Natural killer cell treated with Interleukin-12 subunit alpha and Interleukin-12 subunit beta and Interleukin-15 and Interleukin-18, amount 100 ng/mL, for 72 hours (primary cell): ENCODE measurements at regions not wholly inside any gene's neighbourhood (a gene's known extent, or its start where the extent isn't known, plus 50 kb on each side); places are given as distances from the start of the nearest gene placed in this dataset.

Experiments
- ATAC-seq, 2 donors: fragments of 150-1000 bp; cut with Tn5 transposase in 1 of 2; sonication (Bioruptor Pico), chemical (Tn5 transposase) in 1 of 2; 2 replicates each; pipeline ENCODE4 v1.10.0; 2021
- DNase-seq: peaks from one replicate; pipeline ENCODE4 v3.0.0; 2022; ENCODE audit warnings: low spot score
- H3K27ac Mint-ChIP-seq, 2 donors: 1 replicate in 1 of 2; 2 replicates in 1 of 2; pipeline ENCODE4 v1.8.0; 2022; ENCODE audit warnings: mixed read lengths in 2 of 2, mild to moderate bottlenecking in 1 of 2, moderate library complexity in 1 of 2
- H3K27me3 Mint-ChIP-seq, 2 donors: 1 replicate in 1 of 2; 2 replicates in 1 of 2; pipeline ENCODE4 v1.8.0; 2022; ENCODE audit warnings: mixed read lengths in 2 of 2
- H3K36me3 Mint-ChIP-seq: one replicate; pipeline ENCODE4 v1.8.0; 2022; ENCODE audit warnings: mixed read lengths
- H3K4me1 Mint-ChIP-seq, 2 donors: 1 replicate in 1 of 2; 2 replicates in 1 of 2; pipeline ENCODE4 v1.8.0; 2022; ENCODE audit warnings: low read depth in 2 of 2, mixed read lengths in 2 of 2, mild to moderate bottlenecking in 1 of 2
- H3K4me3 Mint-ChIP-seq: one replicate; pipeline ENCODE4 v1.8.0; 2022; ENCODE audit warnings: mixed read lengths
- H3K9me3 Mint-ChIP-seq: 2 replicates; pipeline ENCODE4 v1.8.0; 2022; ENCODE audit warnings: mixed read lengths

DNA sequence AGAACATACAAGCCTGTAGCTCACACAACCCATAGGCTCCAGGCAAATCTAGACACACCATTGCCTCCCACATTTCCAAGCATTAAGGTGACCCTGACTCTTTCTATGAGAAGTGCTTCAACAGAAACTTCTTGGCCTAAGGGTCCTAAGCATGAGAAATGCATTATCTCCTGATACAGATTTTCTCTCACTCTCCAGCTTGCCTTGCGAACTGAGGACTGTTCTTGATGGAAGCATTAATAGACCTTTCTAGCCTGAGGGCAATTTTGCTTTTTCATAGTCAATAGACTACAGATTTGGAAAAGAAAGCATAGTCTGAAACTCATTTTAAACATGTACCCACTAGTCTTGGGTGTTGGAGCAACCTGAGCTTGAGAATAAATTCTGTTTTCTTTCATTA, 1801.3 kb upstream of the PCDH7 start:
- no peak overlapping the region for H3K4me3 Mint-ChIP-seq
- H3K4me1 Mint-ChIP-seq, result no peaks in the 10 kb centered on the region
- no peak overlapping the region for H3K27ac Mint-ChIP-seq
- H3K36me3 Mint-ChIP-seq, result no peaks in the 10 kb centered on the region
- H3K27me3 Mint-ChIP-seq, result no peaks in the 10 kb centered on the region
- ATAC-seq (no peak), DNase-seq (no peak)
- H3K9me3 Mint-ChIP-seq, result peaks cover 26% of the 10 kb centered on the region

DNA sequence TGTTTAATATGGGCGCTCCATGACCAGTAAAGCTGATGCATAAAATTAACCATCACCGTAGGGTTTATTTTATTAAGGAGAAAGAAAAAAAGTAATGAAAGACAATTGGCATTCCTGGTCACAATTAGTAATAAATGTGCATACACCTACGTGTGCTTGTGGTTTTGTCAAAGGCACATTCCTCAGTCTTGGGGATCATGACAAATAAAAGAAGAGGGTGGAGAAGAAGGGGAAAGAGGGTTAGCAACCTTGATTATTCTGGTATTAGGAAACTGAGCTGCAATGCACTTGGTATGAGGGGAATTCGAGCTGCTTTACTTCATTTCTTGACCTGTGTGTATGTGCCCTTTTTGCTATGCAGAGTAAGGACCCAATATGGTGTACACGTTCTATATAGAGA, 1798.3 kb upstream of the PCDH7 start:
- H3K27me3 Mint-ChIP-seq, result no peaks in the 10 kb centered on the region
- DNase-seq (no peak), ATAC-seq (no peak)
- no peaks in the 10 kb centered on the region for H3K36me3 Mint-ChIP-seq
- H3K27ac Mint-ChIP-seq, result no peak overlapping the region
- no peak overlapping the region for H3K4me3 Mint-ChIP-seq
- H3K9me3 Mint-ChIP-seq, result peaks cover 26% of the 10 kb centered on the region
- H3K4me1 Mint-ChIP-seq, result no peaks in the 10 kb centered on the region

DNA sequence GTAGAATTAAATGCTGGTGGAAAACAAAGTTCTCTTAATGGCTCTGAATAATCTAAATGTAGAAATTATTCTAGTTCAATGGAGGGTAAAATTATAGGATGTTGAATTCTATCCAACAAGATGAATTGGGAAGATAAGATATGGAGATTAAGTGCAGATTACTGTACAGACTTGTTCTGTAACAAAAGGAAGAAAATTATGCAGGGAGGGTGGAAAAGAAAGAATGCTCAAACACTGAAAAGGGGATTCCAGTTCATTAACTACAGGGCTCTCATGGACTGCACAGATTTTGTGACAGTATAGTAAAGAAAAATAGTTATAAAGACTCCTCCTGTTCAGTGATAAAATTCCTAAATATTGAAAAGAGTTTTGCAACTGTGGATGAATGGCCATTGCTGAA, 1794.0 kb upstream of the PCDH7 start:
- no peak overlapping the region for H3K4me3 Mint-ChIP-seq
- ATAC-seq (no peak), DNase-seq (no peak)
- H3K4me1 Mint-ChIP-seq, result no peaks in the 10 kb centered on the region
- no peaks in the 10 kb centered on the region for H3K36me3 Mint-ChIP-seq
- no peaks in the 10 kb centered on the region for H3K27me3 Mint-ChIP-seq
- H3K9me3 Mint-ChIP-seq, result peaks cover 17% of the 10 kb centered on the region
- no peak overlapping the region for H3K27ac Mint-ChIP-seq

DNA sequence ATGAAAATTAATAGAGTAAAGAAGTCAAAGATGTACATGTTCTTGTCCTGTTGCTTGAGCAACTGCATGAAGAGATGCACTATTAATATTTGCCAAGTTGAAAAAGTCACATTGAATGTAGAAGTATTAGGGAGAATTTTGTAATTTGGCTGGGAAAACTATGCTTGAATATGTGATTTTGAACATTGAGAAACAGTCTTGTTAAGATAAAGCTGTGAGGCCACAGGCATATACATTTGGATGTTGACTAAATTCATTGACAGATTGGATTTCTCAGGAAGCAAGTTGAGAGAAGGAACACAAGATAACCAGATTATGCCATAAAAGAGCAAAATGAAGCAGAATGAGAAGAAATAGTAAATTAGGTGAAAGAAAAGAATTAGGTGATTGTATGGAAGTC, 1777.5 kb upstream of the PCDH7 start:
- no peak overlapping the region for H3K4me3 Mint-ChIP-seq
- H3K27me3 Mint-ChIP-seq, result no peaks in the 10 kb centered on the region
- peaks cover 20% of the 10 kb centered on the region for H3K9me3 Mint-ChIP-seq
- no peaks in the 10 kb centered on the region for H3K4me1 Mint-ChIP-seq
- no peak for ATAC-seq
- no peaks in the 10 kb centered on the region for H3K36me3 Mint-ChIP-seq
- DNase-seq, result no peak
- H3K27ac Mint-ChIP-seq, result no peak overlapping the region

DNA sequence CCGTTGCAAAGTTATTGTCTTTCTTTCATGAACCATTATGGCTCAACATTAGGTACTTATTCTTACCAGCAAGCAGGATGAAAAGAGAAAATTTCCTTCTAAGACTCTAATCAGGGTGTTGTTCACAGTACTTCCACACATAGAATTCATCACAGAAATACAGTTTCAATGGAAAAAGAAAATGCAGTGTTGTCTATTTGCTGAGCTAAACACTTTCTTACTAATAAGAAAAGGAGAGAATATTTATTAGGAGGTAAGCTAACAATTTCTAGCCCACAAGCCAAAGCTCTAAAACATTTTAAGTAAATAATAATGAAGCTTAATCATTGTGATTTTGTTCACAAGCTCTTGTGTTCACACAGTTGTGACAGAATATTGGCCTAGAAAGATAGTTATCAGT, 1772.8 kb upstream of the PCDH7 start:
- no peak overlapping the region for H3K27ac Mint-ChIP-seq
- no peaks in the 10 kb centered on the region for H3K4me1 Mint-ChIP-seq
- H3K27me3 Mint-ChIP-seq, result no peaks in the 10 kb centered on the region
- no peaks in the 10 kb centered on the region for H3K36me3 Mint-ChIP-seq
- H3K9me3 Mint-ChIP-seq, result peaks cover 20% of the 10 kb centered on the region
- DNase-seq, result no peak
- H3K4me3 Mint-ChIP-seq, result no peak overlapping the region
- no peak for ATAC-seq

DNA sequence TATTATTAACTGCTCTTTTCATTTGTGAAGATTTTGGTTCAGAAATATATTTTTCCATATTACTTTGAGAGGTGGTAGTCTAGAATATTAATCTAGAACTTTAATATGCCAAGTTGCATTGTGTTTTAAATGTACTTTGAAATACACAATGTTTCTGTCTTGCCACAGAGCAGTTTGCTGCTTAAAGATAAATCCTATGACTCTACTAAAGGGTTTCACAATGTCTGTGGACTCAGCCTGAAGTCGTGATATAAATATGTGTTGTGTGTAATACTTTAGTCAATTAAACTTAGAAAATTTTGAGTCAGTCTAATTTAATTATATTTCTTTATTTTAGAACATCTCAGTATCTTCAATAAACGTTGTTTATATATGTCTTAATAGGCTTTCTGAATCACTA, 1771.7 kb upstream of the PCDH7 start:
- H3K27me3 Mint-ChIP-seq, result no peaks in the 10 kb centered on the region
- no peaks in the 10 kb centered on the region for H3K4me1 Mint-ChIP-seq
- ATAC-seq (no peak), DNase-seq (no peak)
- no peak overlapping the region for H3K27ac Mint-ChIP-seq
- H3K9me3 Mint-ChIP-seq, result peaks cover 18% of the 10 kb centered on the region
- H3K4me3 Mint-ChIP-seq, result no peak overlapping the region
- no peaks in the 10 kb centered on the region for H3K36me3 Mint-ChIP-seq

DNA sequence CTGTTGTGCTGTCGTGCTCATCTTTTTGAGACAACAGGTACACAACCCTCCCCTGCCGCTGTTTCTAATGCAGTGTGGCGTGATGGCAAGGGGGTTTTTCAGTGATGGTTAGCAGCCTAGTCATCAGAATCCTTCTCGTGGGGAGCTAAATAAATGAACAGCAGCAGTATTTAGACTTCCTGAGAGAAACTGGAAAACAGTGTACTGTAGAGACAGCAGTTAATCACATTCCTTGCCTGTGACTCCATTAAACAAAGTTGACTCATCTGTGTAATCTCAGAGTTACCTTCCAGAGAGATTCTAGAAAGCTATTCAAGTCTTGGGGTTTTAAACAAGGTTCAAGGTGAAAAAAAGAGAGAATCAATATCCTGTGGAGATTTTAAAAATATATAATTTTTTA, 1753.2 kb upstream of the PCDH7 start:
- no peaks in the 10 kb centered on the region for H3K36me3 Mint-ChIP-seq
- H3K27ac Mint-ChIP-seq, result no peak overlapping the region
- ATAC-seq (no peak), DNase-seq (no peak)
- no peaks in the 10 kb centered on the region for H3K27me3 Mint-ChIP-seq
- H3K4me3 Mint-ChIP-seq, result no peak overlapping the region
- no peaks in the 10 kb centered on the region for H3K4me1 Mint-ChIP-seq
- no peaks in the 10 kb centered on the region for H3K9me3 Mint-ChIP-seq

DNA sequence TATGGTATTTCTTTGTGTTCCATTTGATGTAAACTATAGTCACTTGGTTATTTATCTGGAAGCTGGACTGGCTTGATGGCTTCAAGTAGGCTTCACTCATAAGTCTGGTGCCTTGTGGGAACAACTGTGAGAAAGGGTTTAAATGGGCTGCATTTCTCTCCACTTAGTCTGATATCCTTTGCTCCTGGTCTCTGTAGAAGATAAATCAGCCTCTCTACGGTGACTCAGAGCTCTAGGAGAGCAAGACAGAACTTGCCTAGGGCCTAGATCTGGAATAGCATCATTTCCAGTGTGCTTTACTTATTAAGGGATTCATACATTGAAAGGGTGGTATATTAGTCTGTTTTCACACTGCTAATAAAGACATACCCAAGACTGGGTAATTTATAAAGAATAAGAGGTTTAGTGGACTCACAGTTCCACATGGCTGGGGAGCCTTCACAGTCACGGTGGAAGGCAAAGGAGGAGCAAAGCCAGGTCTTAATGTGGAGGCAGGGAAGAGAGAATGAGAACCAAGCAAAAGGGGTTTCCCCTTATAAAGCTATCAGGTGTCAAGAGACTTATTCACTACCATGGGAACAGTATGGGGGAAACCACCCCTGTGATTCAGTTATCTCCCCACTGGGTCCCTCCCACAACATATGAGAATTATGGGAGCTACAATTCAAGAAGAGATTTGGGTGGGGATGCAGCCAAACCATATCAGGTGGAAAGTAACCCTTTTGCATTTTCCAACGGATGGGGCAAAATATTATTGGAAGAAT, 1746.4 kb upstream of the PCDH7 start:
- Mint-ChIP-seq H3K4me1 (no peaks in the 10 kb centered on the region), H3K4me3 (no peak overlapping the region), H3K36me3 (no peaks in the 10 kb centered on the region), H3K27me3 (no peaks in the 10 kb centered on the region), H3K9me3 (peaks cover 9% of the 10 kb centered on the region), H3K27ac (no peak overlapping the region)
- no peak for ATAC-seq
- no peak for DNase-seq

DNA sequence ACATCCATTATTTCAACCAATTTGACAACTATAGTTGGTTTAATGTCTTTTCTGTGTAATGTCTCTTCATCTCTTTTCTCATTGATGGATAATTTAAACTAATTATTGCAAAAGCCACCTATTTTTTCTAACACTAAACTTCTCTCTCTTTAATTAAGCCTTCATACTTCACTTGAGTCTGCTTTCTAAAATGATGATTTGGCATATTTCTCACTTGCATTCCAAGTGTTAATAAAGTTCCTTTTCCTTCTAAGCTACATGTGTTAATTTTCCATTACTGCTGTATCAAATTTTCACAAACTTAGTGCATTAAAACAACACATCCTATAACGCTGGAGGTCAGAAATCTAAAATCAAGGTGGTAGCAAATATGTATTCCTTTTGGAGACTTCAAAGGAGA, 1743.8 kb upstream of the PCDH7 start:
- ATAC-seq (no peak), DNase-seq (no peak)
- Mint-ChIP-seq H3K27me3 (no peaks in the 10 kb centered on the region), H3K36me3 (no peaks in the 10 kb centered on the region), H3K9me3 (peaks cover 10% of the 10 kb centered on the region), H3K27ac (no peak overlapping the region), H3K4me3 (no peak overlapping the region), H3K4me1 (no peaks in the 10 kb centered on the region)

DNA sequence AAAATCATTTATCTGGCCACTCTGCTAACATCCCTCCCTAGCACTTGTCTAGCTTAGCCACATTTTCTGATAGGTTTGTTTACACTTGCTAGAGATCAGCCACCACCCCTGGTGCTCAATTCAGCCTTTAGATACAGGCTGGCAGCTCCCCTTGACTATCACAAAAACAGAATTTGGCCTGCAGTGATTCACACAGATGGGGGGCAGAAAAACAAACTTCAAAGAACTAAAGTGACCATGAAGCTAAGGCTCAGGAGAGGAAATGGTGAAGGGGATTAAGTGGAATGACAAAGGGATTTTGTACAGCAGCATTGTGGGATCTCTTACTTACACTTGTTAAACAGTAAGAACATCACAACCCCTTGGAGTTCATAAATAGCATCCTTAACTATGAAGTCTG, 1718.0 kb upstream of the PCDH7 start:
- H3K36me3 Mint-ChIP-seq, result peaks cover 4% of the 10 kb centered on the region
- H3K27ac Mint-ChIP-seq, result no peak overlapping the region
- no peaks in the 10 kb centered on the region for H3K4me1 Mint-ChIP-seq
- peaks cover 15% of the 10 kb centered on the region for H3K9me3 Mint-ChIP-seq
- DNase-seq (no peak), ATAC-seq (no peak)
- H3K4me3 Mint-ChIP-seq, result no peak overlapping the region
- no peaks in the 10 kb centered on the region for H3K27me3 Mint-ChIP-seq

DNA sequence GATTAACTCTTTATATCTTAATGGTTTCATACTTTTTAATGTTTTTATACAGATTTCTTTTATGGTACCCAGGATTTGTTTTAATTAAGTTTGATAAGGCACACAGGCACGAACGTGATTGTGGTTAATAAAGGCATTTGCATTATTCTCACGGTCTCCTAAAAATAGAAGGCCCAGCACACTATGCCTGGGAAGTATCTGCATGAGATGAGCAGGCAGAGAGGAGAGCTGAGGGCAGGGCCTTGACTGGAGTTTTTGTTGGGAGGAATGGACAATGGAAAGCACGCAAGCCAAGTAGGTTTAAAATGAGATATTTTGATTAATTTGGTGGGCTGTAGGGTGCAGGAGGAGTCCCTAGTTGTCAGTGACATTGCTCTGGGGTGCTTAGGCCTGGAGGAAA, 1714.3 kb upstream of the PCDH7 start:
- no peak for ATAC-seq
- no peaks in the 10 kb centered on the region for H3K4me1 Mint-ChIP-seq
- H3K36me3 Mint-ChIP-seq, result peaks cover 4% of the 10 kb centered on the region
- H3K4me3 Mint-ChIP-seq, result no peak overlapping the region
- H3K27me3 Mint-ChIP-seq, result no peaks in the 10 kb centered on the region
- DNase-seq, result no peak
- H3K27ac Mint-ChIP-seq, result no peak overlapping the region
- H3K9me3 Mint-ChIP-seq, result peaks cover 17% of the 10 kb centered on the region

DNA sequence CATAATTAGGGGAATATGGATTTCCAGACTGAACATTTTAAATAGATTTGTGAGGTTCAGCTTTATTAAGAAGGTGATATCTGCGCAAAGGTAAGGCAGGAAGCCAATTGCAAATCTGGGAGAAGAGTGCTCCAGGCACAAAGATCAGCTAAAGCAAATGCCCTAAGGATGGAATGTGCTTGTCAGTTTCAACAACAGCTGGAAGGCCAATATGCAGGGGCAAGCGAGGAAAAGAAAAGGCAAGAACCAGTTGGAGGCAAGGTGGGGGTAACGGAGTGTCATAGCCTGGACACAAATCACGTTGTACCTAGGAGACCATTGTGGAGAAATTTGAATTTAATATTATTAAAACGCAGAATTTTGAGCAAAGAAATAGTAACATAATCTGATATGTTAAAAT, 1710.3 kb upstream of the PCDH7 start:
- no peak for ATAC-seq
- Mint-ChIP-seq H3K9me3 (peaks cover 14% of the 10 kb centered on the region), H3K36me3 (peaks cover 5% of the 10 kb centered on the region), H3K4me1 (no peaks in the 10 kb centered on the region), H3K27ac (no peak overlapping the region), H3K27me3 (no peaks in the 10 kb centered on the region), H3K4me3 (no peak overlapping the region)
- no peak for DNase-seq

DNA sequence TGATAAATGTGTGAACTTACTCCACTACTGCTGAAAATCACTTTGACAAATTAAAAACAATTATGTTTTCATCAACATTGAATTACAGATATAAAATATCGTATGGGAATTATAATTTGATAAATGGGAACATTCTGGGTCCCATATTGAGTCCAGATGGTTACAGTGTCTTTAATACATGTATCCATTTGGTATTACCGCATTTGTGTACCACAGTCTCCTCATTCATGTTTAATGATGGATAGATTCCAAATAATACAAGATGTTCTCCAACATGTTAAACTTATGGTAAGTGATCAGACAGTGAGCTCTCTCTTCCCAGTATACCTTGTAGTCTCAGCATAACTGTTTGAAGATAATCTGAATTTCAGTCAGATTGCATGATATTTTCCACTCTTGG, 1706.8 kb upstream of the PCDH7 start:
- DNase-seq, result no peak
- no peak for ATAC-seq
- H3K4me3 Mint-ChIP-seq, result no peak overlapping the region
- H3K36me3 Mint-ChIP-seq, result peaks cover 5% of the 10 kb centered on the region
- no peaks in the 10 kb centered on the region for H3K4me1 Mint-ChIP-seq
- peaks cover 16% of the 10 kb centered on the region for H3K9me3 Mint-ChIP-seq
- H3K27ac Mint-ChIP-seq, result no peak overlapping the region
- H3K27me3 Mint-ChIP-seq, result no peaks in the 10 kb centered on the region

DNA sequence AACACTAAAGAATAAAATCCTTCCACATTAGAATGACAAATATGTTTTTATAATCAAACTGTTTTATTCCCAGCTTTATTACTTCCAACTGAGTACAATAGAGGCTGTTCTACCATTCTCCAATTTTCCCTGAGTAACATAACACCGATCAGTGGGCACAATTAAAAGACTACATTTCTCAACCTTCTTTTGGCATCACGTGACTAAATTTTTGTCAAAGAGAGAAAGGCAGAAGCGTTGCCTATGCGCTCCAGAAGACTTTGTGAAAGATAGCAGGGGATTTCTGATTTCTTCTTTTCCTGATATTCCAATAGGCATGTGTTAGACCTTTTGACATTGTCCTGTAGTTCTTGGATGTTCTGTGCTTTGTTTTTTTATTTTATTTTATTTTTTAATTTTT, 1705.6 kb upstream of the PCDH7 start:
- Mint-ChIP-seq H3K36me3 (peaks cover 5% of the 10 kb centered on the region), H3K9me3 (peaks cover 16% of the 10 kb centered on the region), H3K4me1 (no peaks in the 10 kb centered on the region), H3K4me3 (no peak overlapping the region), H3K27ac (no peak overlapping the region), H3K27me3 (no peaks in the 10 kb centered on the region)
- ATAC-seq, result no peak
- no peak for DNase-seq

DNA sequence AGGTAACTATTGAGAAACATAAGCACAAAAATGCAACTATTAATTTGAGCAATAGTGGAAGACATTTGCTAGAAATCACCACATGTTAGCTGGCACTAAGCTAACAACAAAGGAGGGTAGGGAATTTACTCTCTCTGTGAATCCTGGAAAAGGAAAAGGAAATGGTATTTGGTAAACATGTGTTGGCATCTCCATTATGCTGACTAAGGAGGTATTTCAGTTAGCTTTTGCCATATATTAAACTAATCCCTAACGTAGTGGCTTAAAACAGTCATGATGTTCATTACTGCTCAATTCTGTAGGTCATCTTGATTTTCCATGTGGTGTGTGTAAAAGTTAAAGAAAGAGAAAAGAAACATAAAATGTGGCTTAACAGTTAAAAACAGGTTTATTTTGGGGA, 1686.5 kb upstream of the PCDH7 start:
- Mint-ChIP-seq H3K27ac (no peak overlapping the region), H3K9me3 (peaks cover 15% of the 10 kb centered on the region), H3K4me3 (no peak overlapping the region), H3K27me3 (no peaks in the 10 kb centered on the region), H3K36me3 (peaks cover 4% of the 10 kb centered on the region), H3K4me1 (no peaks in the 10 kb centered on the region)
- ATAC-seq (no peak), DNase-seq (no peak)
